ENCODE measurements at regions not wholly inside any gene's neighbourhood (a gene's known extent, or its start where the extent isn't known, plus 50 kb on each side); places are given as distances from the start of the nearest gene placed in this dataset.

DNA sequence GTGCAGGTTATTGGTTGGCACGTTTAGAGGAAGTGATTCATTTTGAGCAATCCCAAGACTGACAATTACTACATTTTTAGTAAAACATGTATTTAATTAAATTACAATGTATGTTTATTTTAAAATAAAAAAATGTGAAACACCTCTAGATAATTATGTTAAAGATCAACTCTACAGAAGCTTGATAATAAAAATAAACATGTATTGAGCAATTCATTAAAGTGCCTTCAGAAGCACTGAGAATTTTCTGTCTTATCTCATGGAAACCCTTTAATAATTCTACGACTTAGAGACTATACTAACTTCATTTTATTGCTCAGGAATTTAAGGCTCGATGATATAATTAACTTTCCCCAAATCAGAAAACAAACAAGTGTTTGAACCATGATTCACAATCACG is 208.0 kb upstream of the BRINP3 start:
- TF ChIP-seq, protein P1, sequence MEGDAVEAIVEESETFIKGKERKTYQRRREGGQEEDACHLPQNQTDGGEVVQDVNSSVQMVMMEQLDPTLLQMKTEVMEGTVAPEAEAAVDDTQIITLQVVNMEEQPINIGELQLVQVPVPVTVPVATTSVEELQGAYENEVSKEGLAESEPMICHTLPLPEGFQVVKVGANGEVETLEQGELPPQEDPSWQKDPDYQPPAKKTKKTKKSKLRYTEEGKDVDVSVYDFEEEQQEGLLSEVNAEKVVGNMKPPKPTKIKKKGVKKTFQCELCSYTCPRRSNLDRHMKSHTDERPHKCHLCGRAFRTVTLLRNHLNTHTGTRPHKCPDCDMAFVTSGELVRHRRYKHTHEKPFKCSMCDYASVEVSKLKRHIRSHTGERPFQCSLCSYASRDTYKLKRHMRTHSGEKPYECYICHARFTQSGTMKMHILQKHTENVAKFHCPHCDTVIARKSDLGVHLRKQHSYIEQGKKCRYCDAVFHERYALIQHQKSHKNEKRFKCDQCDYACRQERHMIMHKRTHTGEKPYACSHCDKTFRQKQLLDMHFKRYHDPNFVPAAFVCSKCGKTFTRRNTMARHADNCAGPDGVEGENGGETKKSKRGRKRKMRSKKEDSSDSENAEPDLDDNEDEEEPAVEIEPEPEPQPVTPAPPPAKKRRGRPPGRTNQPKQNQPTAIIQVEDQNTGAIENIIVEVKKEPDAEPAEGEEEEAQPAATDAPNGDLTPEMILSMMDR (IDR thresholded peaks at IDR 0.05 in 8 of 11, conservative IDR thresholded peaks at IDR 0.05 in 3 of 11) = no peak
- no peak for TF ChIP-seq POLR2AphosphoS5 (IDR thresholded peaks at IDR 0.05)
